HFFc6 (cell line): ENCODE measurements at regions not wholly inside any gene's neighbourhood (a gene's known extent, or its start where the extent isn't known, plus 50 kb on each side); places are given as distances from the start of the nearest gene placed in this dataset.

Experiments
- DNase-seq: peaks from one replicate; pipeline ENCODE4 v3.0.0-alpha.2; 2018
- H3K27ac Mint-ChIP-seq: 2 replicates; pipeline ENCODE4 v1.8.0; 2020; ENCODE audit warnings: mild to moderate bottlenecking, mixed read lengths
- H3K27me3 Mint-ChIP-seq: 2 replicates; pipeline ENCODE4 v1.8.0; 2021; ENCODE audit warnings: mild to moderate bottlenecking, moderate library complexity, mixed read lengths; ENCODE audit not compliant: insufficient read depth
- H3K36me3 Mint-ChIP-seq: 2 replicates; pipeline ENCODE4 v1.8.0; 2021; ENCODE audit warnings: low read depth, mixed read lengths
- H3K4me1 Mint-ChIP-seq: 2 replicates; pipeline ENCODE4 v1.8.0; 2020; ENCODE audit warnings: low read depth, mixed read lengths
- H3K4me3 Mint-ChIP-seq: 2 replicates; pipeline ENCODE4 v1.8.0; 2020; ENCODE audit warnings: mild to moderate bottlenecking, moderate library complexity, mixed read lengths
- H3K9me3 Mint-ChIP-seq: 2 replicates; pipeline ENCODE4 v1.8.0; 2020; ENCODE audit warnings: mild to moderate bottlenecking, mixed read lengths
- TF ChIP-seq, protein P1 (sequence below): fragments of 200-600 bp; sonication (generic); IDR thresholded peaks from 2 replicates; pipeline ENCODE4 v1.5.0; 2021; ENCODE audit warnings: antibody characterized with exemption, mild to moderate bottlenecking

DNA sequence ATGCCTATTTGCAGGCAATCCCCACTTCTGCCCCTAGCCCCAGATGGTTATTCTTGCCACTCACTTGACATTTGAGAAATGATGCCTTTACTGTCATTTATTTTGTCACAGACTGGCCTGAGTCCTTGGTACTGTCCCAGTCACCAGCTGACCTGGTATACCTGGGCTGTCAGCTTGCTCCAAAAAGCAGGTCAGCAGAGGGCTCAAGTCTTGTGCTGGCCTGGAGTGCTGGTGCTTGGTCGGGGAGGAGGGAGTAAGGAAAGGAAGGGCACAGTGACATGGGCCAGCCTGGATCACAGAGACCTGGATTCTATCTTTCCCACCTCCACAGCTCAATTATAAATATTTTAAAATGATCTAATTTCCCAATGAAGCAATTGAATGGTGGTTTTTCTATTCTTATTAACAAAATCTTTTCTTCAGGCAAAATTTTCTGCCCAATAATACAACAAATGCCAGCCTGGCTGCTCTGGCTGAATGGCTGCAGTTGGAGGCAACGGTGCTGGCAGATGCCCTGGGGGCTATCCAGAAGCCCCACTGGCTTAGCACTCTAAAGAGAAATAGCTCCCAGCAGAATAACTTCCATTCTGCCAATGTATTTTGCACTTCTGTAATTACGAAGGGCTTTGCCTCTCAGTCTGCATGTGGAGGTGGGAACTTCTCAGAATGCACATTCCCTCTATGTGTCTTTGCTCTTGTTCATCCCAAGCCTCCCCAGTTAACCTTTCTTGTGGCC is 160.6 kb downstream of the GADD45G start:
- TF ChIP-seq, protein P1, sequence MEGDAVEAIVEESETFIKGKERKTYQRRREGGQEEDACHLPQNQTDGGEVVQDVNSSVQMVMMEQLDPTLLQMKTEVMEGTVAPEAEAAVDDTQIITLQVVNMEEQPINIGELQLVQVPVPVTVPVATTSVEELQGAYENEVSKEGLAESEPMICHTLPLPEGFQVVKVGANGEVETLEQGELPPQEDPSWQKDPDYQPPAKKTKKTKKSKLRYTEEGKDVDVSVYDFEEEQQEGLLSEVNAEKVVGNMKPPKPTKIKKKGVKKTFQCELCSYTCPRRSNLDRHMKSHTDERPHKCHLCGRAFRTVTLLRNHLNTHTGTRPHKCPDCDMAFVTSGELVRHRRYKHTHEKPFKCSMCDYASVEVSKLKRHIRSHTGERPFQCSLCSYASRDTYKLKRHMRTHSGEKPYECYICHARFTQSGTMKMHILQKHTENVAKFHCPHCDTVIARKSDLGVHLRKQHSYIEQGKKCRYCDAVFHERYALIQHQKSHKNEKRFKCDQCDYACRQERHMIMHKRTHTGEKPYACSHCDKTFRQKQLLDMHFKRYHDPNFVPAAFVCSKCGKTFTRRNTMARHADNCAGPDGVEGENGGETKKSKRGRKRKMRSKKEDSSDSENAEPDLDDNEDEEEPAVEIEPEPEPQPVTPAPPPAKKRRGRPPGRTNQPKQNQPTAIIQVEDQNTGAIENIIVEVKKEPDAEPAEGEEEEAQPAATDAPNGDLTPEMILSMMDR = no peak
- Mint-ChIP-seq H3K4me1 (no peaks in the 10 kb centered on the region), H3K36me3 (no peaks in the 10 kb centered on the region), H3K4me3 (no peak overlapping the region), H3K27me3 (no peaks in the 10 kb centered on the region; the same call in none of the 2 replicates), H3K9me3 (peaks cover 43% of the 10 kb centered on the region), H3K27ac (no peak overlapping the region)
- DNase-seq = no peak

DNA sequence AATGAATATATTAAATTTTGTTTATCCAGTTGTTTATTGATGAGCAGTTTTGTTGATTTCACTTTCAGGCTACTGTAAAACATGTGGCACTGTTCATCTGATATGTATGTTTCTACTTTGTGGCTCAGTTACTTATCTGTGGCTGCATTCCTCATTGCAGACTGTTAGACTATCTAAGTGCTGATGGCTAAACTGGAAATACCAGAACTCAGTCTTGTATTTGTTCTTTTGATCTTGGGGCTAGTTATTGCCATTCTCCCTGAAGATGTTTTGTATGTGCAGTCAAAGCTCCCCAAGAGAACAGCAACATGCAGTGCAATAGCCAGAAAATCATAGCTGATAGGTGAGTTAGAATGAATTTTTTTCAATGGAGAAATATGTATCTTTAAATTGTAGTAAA is 162.2 kb downstream of the GADD45G start:
- DNase-seq = no peak
- Mint-ChIP-seq H3K27ac (no peak overlapping the region), H3K36me3 (no peaks in the 10 kb centered on the region), H3K27me3 (no peaks in the 10 kb centered on the region; the same call in none of the 2 replicates), H3K4me3 (no peak overlapping the region), H3K4me1 (no peaks in the 10 kb centered on the region), H3K9me3 (peaks cover 37% of the 10 kb centered on the region)
- TF ChIP-seq, protein P1 = no peak

DNA sequence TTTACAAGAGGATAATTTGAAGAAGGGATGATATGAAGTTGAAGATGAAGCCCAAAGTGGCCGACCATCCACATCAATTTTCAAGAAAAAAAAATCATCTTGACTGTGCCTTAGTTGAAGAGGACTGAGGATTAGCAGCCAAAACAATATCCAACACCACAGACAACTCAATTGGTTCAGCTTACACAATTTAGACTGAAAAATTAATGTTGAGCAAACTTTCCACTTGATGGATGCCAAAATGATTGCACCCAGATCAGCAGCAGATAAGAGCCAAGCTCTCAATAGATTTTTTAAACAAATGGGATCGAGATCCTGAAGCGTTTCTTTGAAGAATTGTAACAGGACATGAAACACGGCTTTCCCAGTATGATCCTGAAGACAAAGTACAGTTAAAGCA is 163.2 kb downstream of the GADD45G start:
- no peak for DNase-seq
- Mint-ChIP-seq H3K36me3 (no peaks in the 10 kb centered on the region), H3K4me3 (no peak overlapping the region), H3K9me3 (peaks cover 36% of the 10 kb centered on the region), H3K27me3 (no peaks in the 10 kb centered on the region; the same call in 1 of the 2 replicates), H3K27ac (no peak overlapping the region), H3K4me1 (no peaks in the 10 kb centered on the region)
- TF ChIP-seq, protein P1 = no peak

DNA sequence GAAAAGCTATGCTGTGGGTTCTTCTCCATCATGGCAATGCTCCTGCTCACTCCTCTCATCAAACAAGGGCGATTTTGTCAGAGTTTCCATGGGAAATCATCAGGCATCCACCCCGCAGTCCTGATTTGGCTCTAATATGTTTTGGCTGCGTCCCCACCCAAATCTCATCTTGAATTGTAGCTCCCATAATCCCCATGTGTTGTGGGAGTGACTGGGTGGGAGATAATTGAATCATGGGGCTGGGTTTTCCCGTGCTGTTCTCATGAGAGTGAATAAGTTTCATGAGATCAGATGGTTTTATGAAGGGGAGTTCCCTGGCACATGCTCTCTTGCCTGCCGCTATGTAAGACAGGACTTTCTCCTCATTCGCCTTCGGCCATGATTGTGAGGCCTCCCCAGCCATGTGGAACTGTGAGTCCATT is 163.8 kb downstream of the GADD45G start:
- Mint-ChIP-seq H3K36me3 (no peaks in the 10 kb centered on the region), H3K27me3 (no peaks in the 10 kb centered on the region; the same call in 1 of the 2 replicates), H3K27ac (no peak overlapping the region), H3K4me1 (no peaks in the 10 kb centered on the region), H3K9me3 (peaks cover 38% of the 10 kb centered on the region), H3K4me3 (no peak overlapping the region)
- TF ChIP-seq, protein P1 = no peak
- no peak for DNase-seq

DNA sequence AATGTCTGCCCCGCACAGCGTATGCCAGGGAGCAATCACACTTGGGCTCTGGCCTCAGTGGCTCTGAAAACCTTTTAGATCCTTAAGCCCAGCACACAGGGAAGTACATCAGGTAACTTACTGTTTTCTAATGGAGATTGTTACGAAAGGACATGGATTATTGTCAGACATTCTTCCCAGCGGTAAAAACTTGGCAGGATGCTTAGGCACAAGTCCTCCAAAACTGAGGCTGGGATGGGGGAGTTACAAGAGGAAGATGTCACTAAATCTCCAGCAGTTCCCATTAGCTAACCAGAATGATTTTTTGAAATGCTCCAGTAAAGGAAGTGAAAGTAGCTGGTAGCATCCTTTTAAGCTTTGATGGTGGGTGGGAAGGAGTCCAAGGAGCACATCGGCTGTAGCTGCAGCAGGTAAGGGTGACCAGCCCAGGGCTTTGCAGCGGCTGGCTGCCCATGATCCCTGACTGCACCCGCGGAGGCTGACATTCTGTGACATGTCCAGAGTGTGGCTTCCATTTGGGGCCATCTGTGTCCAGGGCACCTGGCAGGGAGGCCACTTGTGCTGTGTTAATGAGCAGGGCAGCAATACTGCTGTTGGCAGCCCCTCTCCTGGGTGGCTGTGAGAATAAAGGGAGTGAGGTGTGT is 165.8 kb downstream of the GADD45G start:
- peaks cover 41% of the 10 kb centered on the region for H3K9me3 Mint-ChIP-seq
- no peak overlapping the region for H3K4me3 Mint-ChIP-seq
- no peaks in the 10 kb centered on the region for H3K36me3 Mint-ChIP-seq
- no peaks in the 10 kb centered on the region for H3K27me3 Mint-ChIP-seq
- no peaks in the 10 kb centered on the region for H3K4me1 Mint-ChIP-seq
- TF ChIP-seq, protein P1 = no peak
- H3K27ac Mint-ChIP-seq = no peak overlapping the region
- DNase-seq = no peak
